D721Med (cell line): ENCODE measurements at regions not wholly inside any gene's neighbourhood (a gene's known extent, or its start where the extent isn't known, plus 50 kb on each side); places are given as distances from the start of the nearest gene placed in this dataset.
"Not testable (repeated sequence)": the region's sequence is repeated elsewhere in the genome, so short reads cannot be mapped to it uniquely, and the experiment has no call there.

Experiments
- DNase-seq: peaks from one replicate; pipeline ENCODE4 v3.0.0; 2011; ENCODE audit warnings: low spot score; ENCODE audit not compliant: insufficient read length
- FAIRE-seq: peaks from 2 replicates; lab custom pipeline; 2011; peaks lifted over from hg19 to GRCh38; lab: Jason Lieb, UNC
- TF ChIP-seq, protein P1 (sequence below): IDR thresholded peaks from 2 replicates; pipeline ENCODE4 v1.5.1; 2012; ENCODE audit warnings: mild to moderate bottlenecking, control low read depth; ENCODE audit not compliant: insufficient read depth; ENCODE audit errors: missing control alignments

DNA sequence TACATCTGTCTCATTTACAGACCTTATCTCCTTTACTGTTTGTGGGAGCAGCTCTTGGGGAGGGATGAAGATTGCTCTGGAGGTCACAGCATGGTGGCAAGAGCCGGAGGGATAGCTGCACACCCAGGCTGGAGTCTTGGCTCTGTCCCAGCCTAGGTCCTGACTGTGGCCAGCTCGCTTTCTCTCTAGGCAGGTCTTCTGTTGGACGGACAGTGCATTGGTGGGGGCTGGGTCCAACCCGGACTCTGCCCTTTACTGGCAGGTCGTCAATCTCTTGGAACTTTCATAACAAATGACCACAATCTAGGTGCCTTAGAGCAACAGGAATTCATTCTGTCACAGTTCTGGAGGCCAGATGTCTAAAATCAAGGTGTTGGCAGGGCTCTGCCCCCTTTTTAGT, 319.8 kb upstream of the C1orf174 start:
- no peak for DNase-seq
- TF ChIP-seq, protein P1, sequence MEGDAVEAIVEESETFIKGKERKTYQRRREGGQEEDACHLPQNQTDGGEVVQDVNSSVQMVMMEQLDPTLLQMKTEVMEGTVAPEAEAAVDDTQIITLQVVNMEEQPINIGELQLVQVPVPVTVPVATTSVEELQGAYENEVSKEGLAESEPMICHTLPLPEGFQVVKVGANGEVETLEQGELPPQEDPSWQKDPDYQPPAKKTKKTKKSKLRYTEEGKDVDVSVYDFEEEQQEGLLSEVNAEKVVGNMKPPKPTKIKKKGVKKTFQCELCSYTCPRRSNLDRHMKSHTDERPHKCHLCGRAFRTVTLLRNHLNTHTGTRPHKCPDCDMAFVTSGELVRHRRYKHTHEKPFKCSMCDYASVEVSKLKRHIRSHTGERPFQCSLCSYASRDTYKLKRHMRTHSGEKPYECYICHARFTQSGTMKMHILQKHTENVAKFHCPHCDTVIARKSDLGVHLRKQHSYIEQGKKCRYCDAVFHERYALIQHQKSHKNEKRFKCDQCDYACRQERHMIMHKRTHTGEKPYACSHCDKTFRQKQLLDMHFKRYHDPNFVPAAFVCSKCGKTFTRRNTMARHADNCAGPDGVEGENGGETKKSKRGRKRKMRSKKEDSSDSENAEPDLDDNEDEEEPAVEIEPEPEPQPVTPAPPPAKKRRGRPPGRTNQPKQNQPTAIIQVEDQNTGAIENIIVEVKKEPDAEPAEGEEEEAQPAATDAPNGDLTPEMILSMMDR = no peak
- FAIRE-seq = no peak

DNA sequence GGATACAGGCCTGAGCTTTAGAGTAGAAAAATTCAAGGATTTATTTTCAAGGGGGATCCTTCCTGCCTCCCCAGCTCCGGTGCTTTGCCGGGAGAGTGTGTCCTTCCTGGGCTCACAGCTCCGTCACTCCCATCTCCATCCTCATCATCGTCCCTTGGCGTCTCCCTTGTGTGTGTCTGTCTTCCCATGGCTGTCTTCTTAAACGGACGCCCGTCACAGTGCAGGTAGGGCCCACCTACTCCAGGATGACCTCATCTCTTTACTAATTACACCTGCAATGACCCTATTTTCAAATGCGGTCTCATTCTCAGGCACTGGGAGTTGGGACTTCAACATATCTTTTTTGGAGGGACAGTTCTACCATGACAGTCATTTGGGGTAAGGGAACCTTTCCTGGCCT, 320.3 kb upstream of the C1orf174 start:
- FAIRE-seq (no peak), DNase-seq (no peak)
- TF ChIP-seq, protein P1 = no peak

DNA sequence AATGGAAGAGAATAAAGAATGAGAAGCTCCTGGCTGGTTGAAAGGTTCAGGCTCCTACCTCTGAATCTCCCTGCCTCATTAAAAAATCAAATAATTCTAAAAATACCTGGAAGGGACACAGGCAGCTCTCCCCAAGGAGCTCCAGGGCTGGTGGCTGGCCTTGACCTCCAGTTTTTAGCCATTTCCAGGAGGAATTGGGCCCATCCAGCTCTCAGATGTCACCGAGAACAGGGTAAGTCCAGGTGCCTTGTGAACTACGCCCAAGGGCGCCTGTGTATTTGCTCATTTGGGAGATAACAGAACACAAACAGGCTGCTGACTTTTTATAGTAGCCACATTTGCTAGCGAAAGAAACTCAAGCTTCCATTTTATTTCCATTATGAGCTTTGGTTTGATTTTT, 321.0 kb upstream of the C1orf174 start:
- FAIRE-seq (no peak), DNase-seq (no peak)
- TF ChIP-seq, protein P1 = no peak

DNA sequence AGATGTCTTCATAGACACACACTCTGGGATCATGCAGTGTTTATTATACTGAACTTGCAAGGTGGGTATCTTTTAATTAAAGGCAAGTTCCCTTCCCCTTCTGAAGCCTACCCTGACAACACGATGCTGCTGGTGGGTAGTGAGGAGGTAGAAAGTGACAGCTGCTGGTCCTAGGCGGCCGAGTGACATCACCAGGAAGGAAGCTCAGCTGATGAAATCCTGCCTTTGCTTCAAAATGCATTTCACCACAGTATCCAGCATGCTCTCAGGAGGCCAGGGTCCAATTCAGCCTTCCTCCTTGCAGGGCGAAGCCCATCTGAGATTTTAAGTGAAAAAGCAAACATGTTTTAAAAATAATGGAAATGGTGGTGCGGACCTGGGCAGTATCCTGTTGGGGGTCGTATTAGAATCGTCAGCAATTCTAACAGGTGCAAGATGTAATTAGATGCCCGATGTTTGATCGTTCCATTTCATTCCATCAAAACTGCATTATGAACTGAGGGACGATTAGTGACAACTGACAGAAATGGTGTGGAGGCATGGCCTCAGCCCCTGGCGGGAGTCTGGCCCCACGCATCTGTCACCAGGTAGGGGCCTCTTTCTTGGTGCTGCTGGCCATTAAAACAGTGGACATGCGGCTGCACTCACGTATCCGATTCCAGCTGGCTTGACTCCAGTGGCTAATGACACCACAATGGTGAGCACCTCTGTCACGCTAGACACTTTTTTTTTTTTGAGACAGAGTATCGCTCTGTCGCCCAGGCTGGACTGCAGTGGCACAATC, 324.8 kb upstream of the C1orf174 start:
- DNase-seq = no peak
- TF ChIP-seq, protein P1 = no peak
- FAIRE-seq = no peak

DNA sequence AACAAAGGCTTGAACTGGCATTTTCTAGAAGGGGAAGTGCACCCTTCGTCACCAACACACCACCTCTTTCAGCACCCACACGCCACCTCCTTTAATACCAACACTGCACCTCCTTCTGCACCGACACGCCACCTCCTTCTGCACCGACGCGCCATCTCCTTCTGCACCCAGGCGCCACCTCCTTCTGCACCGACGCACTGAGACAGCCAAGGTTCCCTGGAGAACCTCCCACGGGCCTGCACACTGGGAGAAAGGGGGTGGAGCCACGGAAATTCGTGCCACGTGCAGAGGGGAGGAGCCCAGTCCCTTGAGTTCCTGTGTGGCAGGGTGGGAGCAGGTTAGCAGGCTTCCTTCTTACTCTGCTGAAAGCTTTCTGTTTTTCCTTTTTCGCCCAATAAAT, 327.9 kb upstream of the C1orf174 start:
- no peak for FAIRE-seq

DNA sequence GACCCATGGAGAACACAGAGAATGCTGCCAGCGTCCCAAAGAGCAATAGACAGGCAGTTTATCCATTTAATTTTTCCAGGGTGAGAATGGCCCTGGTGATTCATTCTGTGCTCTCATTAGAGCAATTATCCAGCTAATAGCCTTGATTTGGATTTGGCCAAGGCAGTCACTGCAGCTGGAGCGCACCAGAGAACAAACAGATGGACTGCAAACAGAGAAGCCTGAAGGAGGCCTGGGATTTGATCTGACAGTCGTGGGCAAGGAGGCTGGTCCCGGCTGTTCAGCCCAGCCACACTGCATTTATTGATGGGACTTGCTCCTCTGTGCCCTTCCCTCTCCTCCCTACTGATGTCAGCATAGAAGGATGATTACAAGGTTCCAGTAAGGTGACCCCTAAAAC, 353.9 kb upstream of the C1orf174 start:
- TF ChIP-seq, protein P1 = no peak

More for the DNA sequence above, 327.9 kb upstream of the C1orf174 start:
- no peak for DNase-seq
- TF ChIP-seq, protein P1 = no peak

DNA sequence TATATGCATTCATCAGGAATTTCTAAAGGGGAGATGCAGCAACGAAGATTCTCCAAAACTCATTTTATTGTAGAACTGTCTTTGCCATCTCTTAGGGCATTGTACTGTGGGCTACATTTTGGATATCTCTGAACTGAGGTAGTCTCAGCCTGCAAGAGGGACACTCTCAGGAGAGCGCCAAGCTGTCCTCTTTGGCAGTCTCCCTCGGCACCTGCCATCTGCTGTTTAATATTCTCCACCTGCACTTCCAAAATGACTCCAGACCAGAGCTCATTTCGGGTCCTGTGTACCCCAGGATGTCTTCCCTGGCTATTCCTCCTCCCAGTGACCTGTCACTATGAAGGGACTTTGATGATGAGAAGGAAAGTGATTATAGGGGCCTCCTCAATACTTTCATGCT, 356.3 kb upstream of the C1orf174 start:
- TF ChIP-seq, protein P1 = no peak

More for the DNA sequence above, 353.9 kb upstream of the C1orf174 start:
- DNase-seq (no peak), FAIRE-seq (no peak)

DNA sequence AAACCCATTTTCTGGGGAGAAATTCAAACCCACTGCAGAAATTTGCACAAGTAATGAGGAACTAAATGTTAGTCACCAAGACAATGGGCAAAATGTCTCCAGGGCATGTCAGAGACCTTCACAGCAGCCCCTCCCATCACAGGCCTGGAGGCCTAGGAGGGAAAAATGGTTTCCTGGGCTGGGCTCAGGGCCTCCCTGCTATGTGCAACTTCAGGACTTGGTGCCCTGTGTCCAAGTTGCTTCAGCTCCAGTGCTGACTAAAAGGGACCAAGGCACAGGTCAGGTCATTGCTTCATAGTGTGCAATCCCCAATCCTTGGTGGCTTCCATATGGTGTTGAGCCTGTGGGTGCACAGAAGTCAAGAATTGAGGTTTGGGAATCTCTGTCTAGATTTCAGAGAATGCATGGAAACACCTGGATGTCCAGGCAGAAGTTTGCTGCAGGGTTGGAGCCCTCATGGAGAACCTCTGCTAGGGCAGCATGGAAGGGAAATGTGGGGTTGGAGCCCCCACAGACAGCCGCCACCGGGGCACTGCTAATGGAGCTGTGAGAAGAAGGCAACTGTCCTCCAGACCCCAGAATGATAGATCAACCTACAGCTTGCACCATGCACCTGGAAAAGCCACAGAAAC, 358.2 kb upstream of the C1orf174 start:
- DNase-seq, FAIRE-seq: not testable (repeated sequence)

More for the DNA sequence above, 356.3 kb upstream of the C1orf174 start:
- FAIRE-seq (no peak), DNase-seq (no peak)
